HAP-1 (cell line): ENCODE measurements at regions not wholly inside any gene's neighbourhood (a gene's known extent, or its start where the extent isn't known, plus 50 kb on each side); places are given as distances from the start of the nearest gene placed in this dataset.

Experiments
- DNase-seq, 2 experiments: peaks; one replicate each; pipeline ENCODE4 v3.0.0-alpha.2; 2016 to 2020; ENCODE audit warnings: low spot score in 2 of 2
- H3K27me3 ChIP-seq: fragments of 250-450 bp; sonication (Bioruptor Pico); 2 replicates; pipeline ENCODE4 v1.5.1; 2020; ENCODE audit warnings: low read depth, mild to moderate bottlenecking, moderate library complexity
- H3K36me3 ChIP-seq: fragments of 250-450 bp; sonication (Bioruptor Pico); replicated peaks from 2 replicates; pipeline ENCODE4 v1.5.1; 2020; ENCODE audit warnings: mild to moderate bottlenecking
- H3K4me1 ChIP-seq: fragments of 250-450 bp; sonication (Bioruptor Pico); 2 replicates; pipeline ENCODE4 v1.5.1; 2020; ENCODE audit warnings: mild to moderate bottlenecking
- H3K4me3 ChIP-seq: fragments of 250-450 bp; sonication (Bioruptor Pico); 2 replicates; pipeline ENCODE4 v1.5.1; 2020; ENCODE audit warnings: mild to moderate bottlenecking, moderate library complexity
- H3K9me3 ChIP-seq: fragments of 250-450 bp; sonication (Bioruptor Pico); 2 replicates; pipeline ENCODE4 v1.5.1; 2020; ENCODE audit warnings: mild to moderate bottlenecking, moderate library complexity
- in situ Hi-C: fragments of 300-500 bp; cut with MboI; formaldehyde crosslinking; loops from 3 replicates; pipeline ENCODE4 v1.14.3; 2020; ENCODE audit warnings: low sequenced_read_pairs, inconsistent platforms, mixed read lengths

GRCh38 chr20:40938020-40938419 is 90.6 kb upstream of the TOP1 start:
- Histone ChIP-seq H3K36me3 (no peaks in the 10 kb centered on the region), H3K9me3 (no peaks in the 10 kb centered on the region), H3K27me3 (no peaks in the 10 kb centered on the region), H3K4me1 (no peaks in the 10 kb centered on the region), H3K4me3 (no peak overlapping the region)
- in situ Hi-C loops: no loop called here
- no peak for DNase-seq

GRCh38 chr20:40939667-40940066 is 89.0 kb upstream of the TOP1 start:
- in situ Hi-C loops: no loop called here
- DNase-seq: no peak
- no peaks in the 10 kb centered on the region for H3K27me3 ChIP-seq
- H3K4me1 ChIP-seq: no peaks in the 10 kb centered on the region
- H3K4me3 ChIP-seq: no peak overlapping the region
- no peaks in the 10 kb centered on the region for H3K9me3 ChIP-seq
- H3K36me3 ChIP-seq: no peaks in the 10 kb centered on the region

GRCh38 chr20:40941133-40941610 is 87.5 kb upstream of the TOP1 start:
- Histone ChIP-seq H3K9me3 (no peaks in the 10 kb centered on the region), H3K4me1 (no peaks in the 10 kb centered on the region), H3K36me3 (no peaks in the 10 kb centered on the region), H3K4me3 (no peak overlapping the region), H3K27me3 (no peaks in the 10 kb centered on the region)
- no peak for DNase-seq
- in situ Hi-C loops: no loop called here

- DNase-seq: no peak
- no peak overlapping the region for H3K4me3 ChIP-seq
- no peaks in the 10 kb centered on the region for H3K9me3 ChIP-seq
- H3K27me3 ChIP-seq: no peaks in the 10 kb centered on the region
- H3K36me3 ChIP-seq: no peaks in the 10 kb centered on the region
- in situ Hi-C loops: no loop called here
- no peaks in the 10 kb centered on the region for H3K4me1 ChIP-seq
Observed at GRCh38 chr20:40942006-40942405, 86.6 kb upstream of the TOP1 start.

GRCh38 chr20:40942775-40943174 is 85.8 kb upstream of the TOP1 start:
- no peaks in the 10 kb centered on the region for H3K27me3 ChIP-seq
- H3K36me3 ChIP-seq: no peaks in the 10 kb centered on the region
- in situ Hi-C loops: no loop called here
- no peaks in the 10 kb centered on the region for H3K4me1 ChIP-seq
- DNase-seq: no peak
- H3K4me3 ChIP-seq: no peak overlapping the region
- H3K9me3 ChIP-seq: no peaks in the 10 kb centered on the region

- H3K9me3 ChIP-seq: no peaks in the 10 kb centered on the region
- H3K4me3 ChIP-seq: no peak overlapping the region
- in situ Hi-C loops: no loop called here
- no peaks in the 10 kb centered on the region for H3K36me3 ChIP-seq
- no peaks in the 10 kb centered on the region for H3K4me1 ChIP-seq
- H3K27me3 ChIP-seq: 0 out of 2 replicates have a peak, but pooled peaks cover under 1% of the 10 kb centered on the region
- no peak for DNase-seq
Observed at GRCh38 chr20:40943591-40943990, 85.0 kb upstream of the TOP1 start.

GRCh38 chr20:40945189-40945588 is 83.4 kb upstream of the TOP1 start:
- H3K4me1 ChIP-seq: no peaks in the 10 kb centered on the region
- DNase-seq: no peak
- H3K4me3 ChIP-seq: no peak overlapping the region
- 0 out of 2 replicates have a peak, but pooled peaks cover 3% of the 10 kb centered on the region for H3K27me3 ChIP-seq
- in situ Hi-C loops: no loop called here
- no peaks in the 10 kb centered on the region for H3K36me3 ChIP-seq
- no peaks in the 10 kb centered on the region for H3K9me3 ChIP-seq

GRCh38 chr20:40945754-40946450 is 82.7 kb upstream of the TOP1 start:
- 0 out of 2 replicates have a peak, but pooled peaks cover 3% of the 10 kb centered on the region for H3K27me3 ChIP-seq
- H3K4me1 ChIP-seq: no peaks in the 10 kb centered on the region
- H3K9me3 ChIP-seq: no peaks in the 10 kb centered on the region
- DNase-seq: peak in 1 of 2 experiments; percentile 42
- in situ Hi-C loops: no loop called here
- H3K36me3 ChIP-seq: no peaks in the 10 kb centered on the region
- no peak overlapping the region for H3K4me3 ChIP-seq

GRCh38 chr20:40946451-40946850 is 82.2 kb upstream of the TOP1 start:
- Histone ChIP-seq H3K4me1 (no peaks in the 10 kb centered on the region), H3K36me3 (no peaks in the 10 kb centered on the region), H3K4me3 (no peak overlapping the region), H3K9me3 (no peaks in the 10 kb centered on the region), H3K27me3 (0 out of 2 replicates have a peak, but pooled peaks cover 3% of the 10 kb centered on the region)
- in situ Hi-C loops: no loop called here
- DNase-seq: no peak

GRCh38 chr20:40948465-40949267 is 80.0 kb upstream of the TOP1 start:
- in situ Hi-C loops: no loop called here
- no peaks in the 10 kb centered on the region for H3K36me3 ChIP-seq
- 0 out of 2 replicates have a peak, but pooled peaks cover 3% of the 10 kb centered on the region for H3K27me3 ChIP-seq
- no peak overlapping the region for H3K4me3 ChIP-seq
- no peak for DNase-seq
- H3K4me1 ChIP-seq: no peaks in the 10 kb centered on the region
- no peaks in the 10 kb centered on the region for H3K9me3 ChIP-seq

GRCh38 chr20:40949346-40949745 is 79.3 kb upstream of the TOP1 start:
- no peak for DNase-seq
- H3K9me3 ChIP-seq: no peaks in the 10 kb centered on the region
- in situ Hi-C loops: no loop called here
- H3K4me1 ChIP-seq: no peaks in the 10 kb centered on the region
- H3K4me3 ChIP-seq: no peak overlapping the region
- H3K27me3 ChIP-seq: 0 out of 2 replicates have a peak, but pooled peaks cover 3% of the 10 kb centered on the region
- no peaks in the 10 kb centered on the region for H3K36me3 ChIP-seq

- Histone ChIP-seq H3K4me3 (no peak overlapping the region), H3K9me3 (no peaks in the 10 kb centered on the region), H3K36me3 (no peaks in the 10 kb centered on the region), H3K4me1 (no peaks in the 10 kb centered on the region), H3K27me3 (0 out of 2 replicates have a peak, but pooled peaks cover 3% of the 10 kb centered on the region)
- no peak for DNase-seq
- in situ Hi-C loops: loop anchor here (25.0 kb wide), 1 partner anchor 1690 kb away; no protein-coding TSS in a partner anchor
Observed at GRCh38 chr20:40952136-40952535, 76.5 kb upstream of the TOP1 start.

GRCh38 chr20:40953416-40953815 is 75.2 kb upstream of the TOP1 start:
- Histone ChIP-seq H3K4me3 (no peak overlapping the region), H3K36me3 (no peaks in the 10 kb centered on the region), H3K27me3 (0 out of 2 replicates have a peak, but pooled peaks cover 3% of the 10 kb centered on the region), H3K9me3 (no peaks in the 10 kb centered on the region), H3K4me1 (no peaks in the 10 kb centered on the region)
- in situ Hi-C loops: loop anchor here (25.0 kb wide), 1 partner anchor 1691 kb away; no protein-coding TSS in a partner anchor
- no peak for DNase-seq

- Histone ChIP-seq H3K27me3 (no peaks in the 10 kb centered on the region), H3K4me1 (no peaks in the 10 kb centered on the region), H3K36me3 (no peaks in the 10 kb centered on the region), H3K9me3 (no peaks in the 10 kb centered on the region), H3K4me3 (no peak overlapping the region)
- DNase-seq: no peak
- in situ Hi-C loops: loop anchor here (25.0 kb wide), 1 partner anchor 1692 kb away; no protein-coding TSS in a partner anchor
Observed at GRCh38 chr20:40953856-40954255, 74.8 kb upstream of the TOP1 start.
